B cell (primary cell): ENCODE measurements at regions not wholly inside any gene's neighbourhood (a gene's known extent, or its start where the extent isn't known, plus 50 kb on each side); places are given as distances from the start of the nearest gene placed in this dataset.

Experiments used
- ATAC-seq: fragments of 200-7000 bp; cut with Tn5 transposase; one replicate; pipeline ENCODE4 v1.10.0; 2021; ENCODE audit warnings: low read depth, mild to moderate bottlenecking, moderate number of reproducible peaks, moderate library complexity
- CTCF ChIA-PET: fragments of 350-600 bp; sonication (Branson Sonifier 250); formaldehyde crosslinking; loops from one replicate; lab custom pipeline; 2021; ENCODE audit warnings: antibody characterized with exemption, inconsistent platforms; lab: Charles Lee
- POLR2A ChIA-PET: fragments of 350-600 bp; sonication (Branson Sonifier 250); formaldehyde crosslinking; loops from one replicate; lab custom pipeline; 2021; ENCODE audit warnings: antibody characterized with exemption; lab: Charles Lee
- DNase-seq: peaks from one replicate; pipeline ENCODE4 v3.0.0; 2013
- H2AFZ ChIP-seq: 2 replicates; pipeline ENCODE4 v1.6.1; 2012; ENCODE audit warnings: mild to moderate bottlenecking, low read depth, low read length; ENCODE audit not compliant: insufficient read depth, poor library complexity, severe bottlenecking
- H3K27ac ChIP-seq, 2 donors: 1 replicate in 1 of 2; 2 replicates in 1 of 2; pipeline ENCODE4 v1.5.1; 2012 to 2013; ENCODE audit warnings: low read length in 2 of 2, mild to moderate bottlenecking in 2 of 2, moderate library complexity in 1 of 2
- H3K27me3 ChIP-seq, 4 experiments: fragments of 200-600 bp in 1 of 4; sonication (generic) in 1 of 4; replicated peaks in 1 of 4; 1 replicate in 2 of 4; 2 replicates in 2 of 4; pipeline versions ENCODE4 v1.6.1 to v1.7.0; 2013 to 2016; ENCODE audit warnings: low read length in 3 of 4, mild to moderate bottlenecking in 2 of 4, mixed read lengths in 1 of 4, moderate library complexity in 1 of 4; ENCODE audit not compliant: insufficient read depth in 4 of 4, control insufficient read depth in 3 of 4; ENCODE audit errors: control extremely low read depth in 1 of 4
- H3K36me3 ChIP-seq, 2 experiments: replicated peaks in 1 of 2; 1 replicate in 1 of 2; 2 replicates in 1 of 2; pipeline versions ENCODE4 v1.6.1 to v1.7.1; 2013; ENCODE audit warnings: low read length in 1 of 2; ENCODE audit not compliant: insufficient read depth in 2 of 2, control insufficient read depth in 1 of 2; ENCODE audit errors: control extremely low read depth in 1 of 2, extremely low read depth in 1 of 2
- H3K4me1 ChIP-seq, 2 donors: fragments of 200-600 bp in 1 of 2; sonication (generic) in 1 of 2; 1 replicate in 1 of 2; 2 replicates in 1 of 2; pipeline versions ENCODE4 v1.5.1 to v1.6.1; 2013 to 2017; ENCODE audit warnings: low read length in 2 of 2; ENCODE audit not compliant: control insufficient read depth in 2 of 2, insufficient read depth in 2 of 2
- H3K4me2 ChIP-seq: replicated peaks from 2 replicates; pipeline ENCODE3; 2012; ENCODE audit warnings: mild to moderate bottlenecking, low read depth, low read length; ENCODE audit not compliant: poor library complexity, severe bottlenecking
- H3K4me3 ChIP-seq, 5 experiments: fragments of 200-600 bp in 1 of 5; sonication (generic) in 1 of 5; 1 replicate in 3 of 5; 2 replicates in 2 of 5; pipeline versions ENCODE4 v1.5.1 to v1.7.0; 2011 to 2016; ENCODE audit warnings: low read length in 4 of 5, mild to moderate bottlenecking in 4 of 5, low read depth in 2 of 5, control low read depth in 1 of 5, moderate library complexity in 1 of 5; ENCODE audit not compliant: insufficient read depth in 1 of 5; ENCODE audit errors: control extremely low read depth in 1 of 5, extremely low read depth in 1 of 5
- H3K79me2 ChIP-seq: fragments of 200-600 bp; sonication (generic); one replicate; pipeline ENCODE4 v1.6.0; 2016; ENCODE audit warnings: low read length; ENCODE audit not compliant: control insufficient read depth, insufficient read depth
- H3K9ac ChIP-seq: fragments of 200-600 bp; sonication (generic); 2 replicates; pipeline ENCODE4 v1.6.1; 2017; ENCODE audit warnings: mild to moderate bottlenecking, low read length, moderate library complexity
- H3K9me3 ChIP-seq, 3 donors: one replicate each; pipeline versions ENCODE4 v1.6.1 to v1.7.1; 2013; ENCODE audit warnings: low read length in 2 of 3; ENCODE audit not compliant: control insufficient read depth in 2 of 3, insufficient read depth in 1 of 3; ENCODE audit errors: control extremely low read depth in 1 of 3
- H4K20me1 ChIP-seq: 2 replicates; pipeline ENCODE4 v1.6.0; 2012; ENCODE audit warnings: mild to moderate bottlenecking, low read length; ENCODE audit not compliant: insufficient read depth, control insufficient read depth, poor library complexity, severe bottlenecking
- H3K27ac Mint-ChIP-seq: one replicate; pipeline ENCODE4 v1.8.0; 2021; ENCODE audit warnings: mixed read lengths
- H3K27me3 Mint-ChIP-seq: one replicate; pipeline ENCODE4 v1.8.0; 2021; ENCODE audit warnings: mixed read lengths
- H3K4me1 Mint-ChIP-seq: one replicate; pipeline ENCODE4 v1.8.0; 2021; ENCODE audit warnings: mixed read lengths
- H3K4me3 Mint-ChIP-seq: one replicate; pipeline ENCODE4 v1.8.0; 2021; ENCODE audit warnings: mixed read lengths
- H3K9me3 Mint-ChIP-seq: one replicate; pipeline ENCODE4 v1.8.0; 2022; ENCODE audit warnings: mixed read lengths; ENCODE audit not compliant: insufficient read depth
- EZH2 ChIP-seq: IDR thresholded peaks from 2 replicates; pipeline ENCODE4 v1.6.1; 2012; ENCODE audit warnings: borderline replicate concordance, low read depth, mild to moderate bottlenecking, moderate library complexity, low read length; ENCODE audit not compliant: insufficient read depth, poor library complexity, severe bottlenecking
- WGBS: methylation state at CpG from one replicate; pipeline ENCODE4 v1.1.5; 2013; ENCODE audit warnings: missing lambda C conversion rate; ENCODE audit not compliant: insufficient coverage; 5-methylcytosine and 5-hydroxymethylcytosine counted together
- intact Hi-C: fragments of 100-400 bp; cut with micrococcal nuclease; formaldehyde crosslinking; loops from one replicate; pipeline ENCODE4 v1.10.0; 2022
- TF ChIP-seq, protein P1 (sequence below): fragments of 200-600 bp; IDR thresholded peaks from one replicate; pipeline ENCODE4 v1.8.0; 2022; ENCODE audit warnings: antibody characterized with exemption, mild to moderate bottlenecking

DNA sequence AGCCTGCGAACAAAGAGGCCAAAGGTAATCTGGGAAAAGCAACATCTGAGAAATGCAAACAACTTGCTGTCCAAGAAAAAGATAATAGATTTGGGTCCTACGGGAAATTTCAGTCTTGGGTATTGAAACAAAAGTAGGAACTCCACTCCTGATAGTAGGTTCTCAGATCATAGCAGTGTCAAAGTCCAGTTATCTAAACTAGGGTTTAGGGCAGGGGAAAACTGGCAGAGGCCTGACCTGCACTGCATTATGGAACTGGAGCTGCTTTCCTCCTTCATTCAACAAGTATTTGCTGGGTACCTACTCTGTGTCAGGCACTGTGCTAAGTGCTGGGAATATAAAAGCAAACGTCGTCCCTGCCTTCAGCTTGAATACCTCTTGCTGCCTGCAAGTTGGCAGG lies 60.7 kb upstream of the NGF start:
- Histone ChIP-seq H4K20me1 (no peaks in the 10 kb centered on the region), H3K4me2 (no peak overlapping the region), H3K9ac (no peak overlapping the region), H3K4me1 (no peaks in the 10 kb centered on the region), H3K4me3 (no peak overlapping the region), H3K27me3 (no peaks in the 10 kb centered on the region), H3K36me3 (no peaks in the 10 kb centered on the region), H3K27ac (no peak overlapping the region), H3K9me3 (no peaks in the 10 kb centered on the region), H3K79me2 (no peaks in the 10 kb centered on the region), H2AFZ (no peak overlapping the region)
- POLR2A ChIA-PET: no interaction called here
- H3K27ac Mint-ChIP-seq: no peak overlapping the region
- ATAC-seq (no peak), DNase-seq (no peak)
- CTCF ChIA-PET: no interaction called here
- intact Hi-C loops: no loop called here
- no peaks in the 10 kb centered on the region for H3K9me3 Mint-ChIP-seq
- 100% methylated on average over 4 of the region's 4 CpGs for WGBS
- no peak overlapping the region for H3K4me3 Mint-ChIP-seq
- H3K27me3 Mint-ChIP-seq: peaks cover 4% of the 10 kb centered on the region
- H3K4me1 Mint-ChIP-seq: no peaks in the 10 kb centered on the region
- TF ChIP-seq, protein P1, sequence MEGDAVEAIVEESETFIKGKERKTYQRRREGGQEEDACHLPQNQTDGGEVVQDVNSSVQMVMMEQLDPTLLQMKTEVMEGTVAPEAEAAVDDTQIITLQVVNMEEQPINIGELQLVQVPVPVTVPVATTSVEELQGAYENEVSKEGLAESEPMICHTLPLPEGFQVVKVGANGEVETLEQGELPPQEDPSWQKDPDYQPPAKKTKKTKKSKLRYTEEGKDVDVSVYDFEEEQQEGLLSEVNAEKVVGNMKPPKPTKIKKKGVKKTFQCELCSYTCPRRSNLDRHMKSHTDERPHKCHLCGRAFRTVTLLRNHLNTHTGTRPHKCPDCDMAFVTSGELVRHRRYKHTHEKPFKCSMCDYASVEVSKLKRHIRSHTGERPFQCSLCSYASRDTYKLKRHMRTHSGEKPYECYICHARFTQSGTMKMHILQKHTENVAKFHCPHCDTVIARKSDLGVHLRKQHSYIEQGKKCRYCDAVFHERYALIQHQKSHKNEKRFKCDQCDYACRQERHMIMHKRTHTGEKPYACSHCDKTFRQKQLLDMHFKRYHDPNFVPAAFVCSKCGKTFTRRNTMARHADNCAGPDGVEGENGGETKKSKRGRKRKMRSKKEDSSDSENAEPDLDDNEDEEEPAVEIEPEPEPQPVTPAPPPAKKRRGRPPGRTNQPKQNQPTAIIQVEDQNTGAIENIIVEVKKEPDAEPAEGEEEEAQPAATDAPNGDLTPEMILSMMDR: no peak
- no peak for TF ChIP-seq EZH2
